PC-9 (cell line): ENCODE measurements at regions not wholly inside any gene's neighbourhood (a gene's known extent, or its start where the extent isn't known, plus 50 kb on each side); places are given as distances from the start of the nearest gene placed in this dataset.

Source experiments
- BruUV-seq: library from RNA; stranded (reverse); fragments of 400-500 nt; replicated peaks from 2 replicates; lab custom pipeline; 2021; lab: Mats Ljungman, UMichigan
- CTCF ChIA-PET: fragments of 300-600 bp; sonication (Branson Sonifier 250); formaldehyde crosslinking; loops from one replicate; lab custom pipeline; 2022; ENCODE audit warnings: antibody characterized with exemption; lab: Charles Lee
- POLR2A ChIA-PET: fragments of 300-600 bp; sonication (Branson Sonifier 250); formaldehyde crosslinking; loops from one replicate; lab custom pipeline; 2022; ENCODE audit warnings: antibody characterized with exemption; ENCODE audit not compliant: unreplicated experiment; lab: Charles Lee
- DNase-seq, 2 experiments: peaks; one replicate each; pipeline versions ENCODE4 v3.0.0 to v3.0.0-alpha.2; 2015 to 2022; ENCODE audit warnings: mixed read lengths in 1 of 2
- H2AFZ ChIP-seq: fragments of 200-600 bp; sonication (generic); 2 replicates; pipeline ENCODE4 v1.8.1; 2017; ENCODE audit warnings: antibody characterized with exemption
- H3F3A ChIP-seq: fragments of 200-600 bp; sonication (generic); 2 replicates; pipeline ENCODE4 v1.8.1; 2017; ENCODE audit warnings: antibody characterized with exemption, mild to moderate bottlenecking, low read depth; ENCODE audit not compliant: insufficient read depth
- H3K27ac ChIP-seq: fragments of 200-600 bp; sonication (generic); 2 replicates; pipeline ENCODE4 v1.6.1; 2016; ENCODE audit warnings: mixed run types
- H3K27me3 ChIP-seq: fragments of 200-600 bp; sonication (generic); 2 replicates; pipeline ENCODE4 v1.6.1; 2016; ENCODE audit warnings: low read depth, mixed run types; ENCODE audit not compliant: insufficient read depth
- H3K36me3 ChIP-seq: fragments of 200-600 bp; sonication (generic); 2 replicates; pipeline ENCODE4 v1.6.1; 2016; ENCODE audit warnings: low read depth, mixed run types
- H3K4me1 ChIP-seq: fragments of 200-600 bp; sonication (generic); replicated peaks from 2 replicates; pipeline ENCODE4 v1.6.1; 2016; ENCODE audit warnings: mixed run types; ENCODE audit not compliant: insufficient read depth
- H3K4me2 ChIP-seq: fragments of 200-600 bp; sonication (generic); 2 replicates; pipeline ENCODE4 v1.6.1; 2017; ENCODE audit warnings: mixed run types
- H3K4me3 ChIP-seq: fragments of 200-600 bp; sonication (generic); 2 replicates; pipeline ENCODE4 v1.6.1; 2016; ENCODE audit warnings: mixed run types
- H3K79me2 ChIP-seq: fragments of 200-600 bp; sonication (generic); 2 replicates; pipeline ENCODE4 v1.6.1; 2017; ENCODE audit warnings: low read depth, mixed run types
- H3K9me2 ChIP-seq: fragments of 200-600 bp; sonication (generic); 2 replicates; pipeline ENCODE4 v1.8.1; 2017; ENCODE audit warnings: mild to moderate bottlenecking; ENCODE audit not compliant: insufficient read depth
- H3K9me3 ChIP-seq: fragments of 200-600 bp; sonication (generic); 2 replicates; pipeline ENCODE4 v1.8.1; 2016; ENCODE audit warnings: low read depth; ENCODE audit not compliant: insufficient read depth
- H4K20me1 ChIP-seq: fragments of 200-600 bp; sonication (generic); 2 replicates; pipeline ENCODE4 v1.8.1; 2017; ENCODE audit not compliant: insufficient read depth
- EZH2 ChIP-seq: fragments of 200-600 bp; sonication (generic); IDR thresholded peaks from 2 replicates; pipeline ENCODE4 v1.8.0; 2017; ENCODE audit warnings: antibody characterized with exemption, low read depth
- intact Hi-C: fragments of 100-400 bp; cut with micrococcal nuclease; formaldehyde crosslinking; loops from one replicate; pipeline ENCODE4 v1.10.0; 2022; ENCODE audit not compliant: unreplicated experiment
- TF ChIP-seq, protein P1 (sequence below): fragments of 200-600 bp; sonication (generic); conservative IDR thresholded peaks from 2 replicates; pipeline ENCODE4 v1.6.1; 2017; ENCODE audit warnings: mixed run types, antibody characterized with exemption, mild to moderate bottlenecking, moderate library complexity

DNA sequence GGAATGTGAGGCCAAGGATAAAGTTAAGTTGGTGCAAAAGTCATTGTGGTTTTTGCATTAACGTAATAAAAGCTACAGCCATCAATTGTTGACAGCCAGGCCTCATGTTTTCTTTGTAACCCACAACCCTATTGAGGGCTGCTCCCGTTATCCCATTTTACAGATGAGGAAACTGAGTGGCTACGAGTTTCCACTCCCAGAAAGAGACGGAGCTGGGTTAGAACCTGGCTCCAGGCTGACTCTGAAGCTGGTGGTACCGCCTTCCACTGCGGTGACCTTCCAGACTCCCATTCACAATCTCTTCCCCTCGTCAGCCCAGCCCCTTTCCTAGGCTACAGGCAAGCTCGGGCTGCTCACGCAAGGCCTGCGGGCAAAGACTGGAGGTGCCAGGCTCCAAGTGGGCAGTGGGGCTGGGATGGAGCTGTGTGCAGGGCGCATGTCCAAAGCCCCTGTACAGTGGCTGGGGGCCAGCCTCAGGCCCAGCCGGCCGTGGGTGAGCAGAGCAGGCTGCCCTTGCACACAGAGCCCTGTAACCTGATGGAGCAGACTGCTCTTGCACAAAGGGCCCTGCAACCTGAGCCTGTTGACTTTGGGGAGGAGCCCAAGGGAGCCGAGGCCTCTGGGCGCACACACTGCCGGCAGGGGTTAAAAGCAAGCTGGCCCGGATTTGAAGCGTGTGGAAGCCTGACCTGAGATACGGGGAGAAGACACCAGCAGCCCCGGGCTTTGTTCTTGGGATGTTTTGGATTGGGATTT is 97.4 kb upstream of the TMPRSS2 start:
- Histone ChIP-seq H3K9me2 (no peaks in the 10 kb centered on the region), H2AFZ (no peak overlapping the region), H3K4me1 (peaks cover 19% of the 10 kb centered on the region), H3K4me3 (no peak overlapping the region), H3K9me3 (no peaks in the 10 kb centered on the region), H3K79me2 (no peaks in the 10 kb centered on the region), H3K36me3 (no peaks in the 10 kb centered on the region), H3F3A (0 out of 2 replicates have a peak, but pooled peaks cover 3% of the 10 kb centered on the region), H4K20me1 (no peaks in the 10 kb centered on the region), H3K4me2 (peak overlapping the region; percentile 39; the same call in 1 of the 2 replicates), H3K27me3 (no peaks in the 10 kb centered on the region), H3K27ac (no peak overlapping the region)
- peak in 1 of 2 experiments; percentile 76 for DNase-seq
- no TSS peak for BruUV-seq
- intact Hi-C loops, result loop anchor here (10.0 kb wide), 1 partner anchor 101 kb away; the partner anchor contains the start of gene TMPRSS2
- POLR2A ChIA-PET, result no interaction called here
- CTCF ChIA-PET, result no interaction called here
- TF ChIP-seq, protein P1, sequence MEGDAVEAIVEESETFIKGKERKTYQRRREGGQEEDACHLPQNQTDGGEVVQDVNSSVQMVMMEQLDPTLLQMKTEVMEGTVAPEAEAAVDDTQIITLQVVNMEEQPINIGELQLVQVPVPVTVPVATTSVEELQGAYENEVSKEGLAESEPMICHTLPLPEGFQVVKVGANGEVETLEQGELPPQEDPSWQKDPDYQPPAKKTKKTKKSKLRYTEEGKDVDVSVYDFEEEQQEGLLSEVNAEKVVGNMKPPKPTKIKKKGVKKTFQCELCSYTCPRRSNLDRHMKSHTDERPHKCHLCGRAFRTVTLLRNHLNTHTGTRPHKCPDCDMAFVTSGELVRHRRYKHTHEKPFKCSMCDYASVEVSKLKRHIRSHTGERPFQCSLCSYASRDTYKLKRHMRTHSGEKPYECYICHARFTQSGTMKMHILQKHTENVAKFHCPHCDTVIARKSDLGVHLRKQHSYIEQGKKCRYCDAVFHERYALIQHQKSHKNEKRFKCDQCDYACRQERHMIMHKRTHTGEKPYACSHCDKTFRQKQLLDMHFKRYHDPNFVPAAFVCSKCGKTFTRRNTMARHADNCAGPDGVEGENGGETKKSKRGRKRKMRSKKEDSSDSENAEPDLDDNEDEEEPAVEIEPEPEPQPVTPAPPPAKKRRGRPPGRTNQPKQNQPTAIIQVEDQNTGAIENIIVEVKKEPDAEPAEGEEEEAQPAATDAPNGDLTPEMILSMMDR, result no peak
- TF ChIP-seq EZH2, result no peak

GRCh38 chr21:41604583-41605041 is 96.7 kb upstream of the TMPRSS2 start:
- H3K9me3 ChIP-seq, result no peaks in the 10 kb centered on the region
- DNase-seq, result no peak
- H3K4me1 ChIP-seq, result peaks cover 19% of the 10 kb centered on the region
- 0 out of 2 replicates have a peak, but pooled peaks cover 3% of the 10 kb centered on the region for H3F3A ChIP-seq
- no peaks in the 10 kb centered on the region for H3K79me2 ChIP-seq
- TF ChIP-seq EZH2, result no peak
- TF ChIP-seq, protein P1, result no peak
- no TSS peak for BruUV-seq
- no peak overlapping the region for H2AFZ ChIP-seq
- H4K20me1 ChIP-seq, result no peaks in the 10 kb centered on the region
- intact Hi-C loops, result loop anchor here (10.0 kb wide), 1 partner anchor 100 kb away; the partner anchor contains the start of gene TMPRSS2
- POLR2A ChIA-PET, result no interaction called here
- H3K4me2 ChIP-seq, result no peak overlapping the region
- no peak overlapping the region for H3K27ac ChIP-seq
- no peaks in the 10 kb centered on the region for H3K9me2 ChIP-seq
- CTCF ChIA-PET, result interaction anchor here (0.6 kb wide), 1 partner anchor 569 kb away, joined by 14 read pairs; no protein-coding TSS in a partner anchor
- H3K4me3 ChIP-seq, result no peak overlapping the region
- no peaks in the 10 kb centered on the region for H3K27me3 ChIP-seq
- no peaks in the 10 kb centered on the region for H3K36me3 ChIP-seq

DNA sequence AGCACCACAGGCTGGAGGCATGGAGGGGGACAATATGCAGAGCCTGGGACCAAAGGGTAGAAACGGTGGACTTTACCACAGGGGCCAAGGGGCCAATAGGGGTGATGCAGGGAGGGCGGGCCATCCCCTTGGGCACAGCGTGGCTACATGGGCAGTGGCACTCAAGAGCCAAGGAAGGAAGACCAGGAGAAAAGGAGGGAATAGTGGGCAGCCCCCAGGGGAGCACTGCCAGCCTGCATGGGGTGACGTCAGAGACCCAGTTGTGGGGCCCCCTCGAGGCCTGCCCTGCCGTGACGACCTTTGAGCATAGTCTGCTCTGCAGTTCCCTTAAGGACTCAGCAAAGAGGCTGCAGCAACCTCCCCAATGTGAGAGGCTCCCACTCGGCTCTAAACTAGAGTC is 95.5 kb upstream of the TMPRSS2 start:
- H3K79me2 ChIP-seq, result no peaks in the 10 kb centered on the region
- no peaks in the 10 kb centered on the region for H3K36me3 ChIP-seq
- 0 out of 2 replicates have a peak, but pooled peaks cover 3% of the 10 kb centered on the region for H3F3A ChIP-seq
- DNase-seq, result no peak
- H3K27me3 ChIP-seq, result no peaks in the 10 kb centered on the region
- no TSS peak for BruUV-seq
- intact Hi-C loops, result loop anchor here (10.0 kb wide), 1 partner anchor 99 kb away; the partner anchor contains the start of gene TMPRSS2
- H4K20me1 ChIP-seq, result no peaks in the 10 kb centered on the region
- ChIA-PET CTCF (no interaction called here), POLR2A (no interaction called here)
- no peaks in the 10 kb centered on the region for H3K9me3 ChIP-seq
- no peaks in the 10 kb centered on the region for H3K9me2 ChIP-seq
- no peak overlapping the region for H3K27ac ChIP-seq
- H3K4me1 ChIP-seq, result peaks cover 19% of the 10 kb centered on the region
- H3K4me2 ChIP-seq, result no peak overlapping the region
- no peak overlapping the region for H3K4me3 ChIP-seq
- no peak overlapping the region for H2AFZ ChIP-seq
- TF ChIP-seq, protein P1, result no peak
- TF ChIP-seq EZH2, result no peak
